ENCODE measurements at regions not wholly inside any gene's neighbourhood (a gene's known extent, or its start where the extent isn't known, plus 50 kb on each side); places are given as distances from the start of the nearest gene placed in this dataset.
"Not testable (repeated sequence)": the region's sequence is repeated elsewhere in the genome, so short reads cannot be mapped to it uniquely, and the experiment has no call there.

- DNase-seq (ENCODE audit: low read depth) = no peak
Observed at GRCh38 chr20:23299673-23300050, 50.9 kb upstream of the NXT1 start.

- no peak for DNase-seq (ENCODE audit: low read depth)
Observed at GRCh38 chr20:23298926-23299672, 51.5 kb upstream of the NXT1 start.

GRCh38 chr20:23298155-23298554, 52.4 kb upstream of the NXT1 start:
- no peak for DNase-seq (ENCODE audit: low read depth)

GRCh38 chr20:23296841-23297701, 53.5 kb upstream of the NXT1 start:
- peak; percentile 3 for DNase-seq (ENCODE audit: low read depth)

GRCh38 chr20:23295934-23296333, 54.7 kb upstream of the NXT1 start:
- DNase-seq (ENCODE audit: low read depth) = no peak

- no peak for DNase-seq (ENCODE audit: low read depth)
Observed at GRCh38 chr20:23294671-23295070, 55.9 kb upstream of the NXT1 start.

- no peak for DNase-seq (ENCODE audit: low read depth)
Observed at GRCh38 chr20:23294166-23294565, 56.4 kb upstream of the NXT1 start.

- no peak for DNase-seq (ENCODE audit: low read depth)
Observed at GRCh38 chr20:23293689-23294088, 56.9 kb upstream of the NXT1 start.

- not testable (repeated sequence) for DNase-seq (ENCODE audit: low read depth)
Observed at GRCh38 chr20:23292311-23292710, 58.3 kb upstream of the NXT1 start.

- no peak for DNase-seq (ENCODE audit: low read depth)
Observed at GRCh38 chr20:23291575-23292240, 58.9 kb upstream of the NXT1 start.

- DNase-seq (ENCODE audit: low read depth) = no peak
Observed at GRCh38 chr20:23290761-23291574, 59.6 kb upstream of the NXT1 start.

GRCh38 chr20:23289724-23290395, 60.7 kb upstream of the NXT1 start:
- DNase-seq (ENCODE audit: low read depth) = no peak

- DNase-seq (ENCODE audit: low read depth) = no peak
Observed at GRCh38 chr20:23289249-23289648, 61.3 kb upstream of the NXT1 start.

- DNase-seq (ENCODE audit: low read depth) = no peak
Observed at GRCh38 chr20:23287354-23288190, 63.0 kb upstream of the NXT1 start.

GRCh38 chr20:23286346-23286745, 64.2 kb upstream of the NXT1 start:
- DNase-seq (ENCODE audit: low read depth) = no peak

GRCh38 chr20:23285536-23285935, 65.1 kb upstream of the NXT1 start:
- no peak for DNase-seq (ENCODE audit: low read depth)

- no peak for DNase-seq (ENCODE audit: low read depth)
Observed at GRCh38 chr20:23284009-23284408, 66.6 kb upstream of the NXT1 start.

GRCh38 chr20:23283096-23283850, 67.3 kb upstream of the NXT1 start:
- no peak for DNase-seq (ENCODE audit: low read depth)

- DNase-seq (ENCODE audit: low read depth) = no peak
Observed at GRCh38 chr20:23282546-23282945, 68.0 kb upstream of the NXT1 start.

- no peak for DNase-seq (ENCODE audit: low read depth)
Observed at GRCh38 chr20:23282111-23282510, 68.5 kb upstream of the NXT1 start.
